A673 (cell line): ENCODE measurements at regions not wholly inside any gene's neighbourhood (a gene's known extent, or its start where the extent isn't known, plus 50 kb on each side); places are given as distances from the start of the nearest gene placed in this dataset.

Source experiments
- BruUV-seq: library from RNA; stranded (reverse); fragments of 400-500 nt; replicated peaks from 2 replicates; lab custom pipeline; 2021; lab: Mats Ljungman, UMichigan
- CTCF ChIA-PET: fragments of 300-600 bp; sonication (Branson Sonifier 250); formaldehyde crosslinking; loops from one replicate; lab custom pipeline; 2022; ENCODE audit warnings: antibody characterized with exemption; lab: Charles Lee
- POLR2A ChIA-PET: fragments of 300-600 bp; sonication (Branson Sonifier 250); formaldehyde crosslinking; loops from one replicate; lab custom pipeline; 2022; ENCODE audit warnings: antibody characterized with exemption; ENCODE audit not compliant: low non-redundant PET; lab: Charles Lee
- DNase-seq: peaks from one replicate; pipeline ENCODE4 v3.0.0-alpha.2; 2015; ENCODE audit warnings: low spot score
- H3K27ac ChIP-seq: fragments of 200-600 bp; sonication (generic); 2 replicates; pipeline ENCODE4 v1.5.1; 2016; ENCODE audit warnings: mixed run types, low read depth, mild to moderate bottlenecking, mixed read lengths, antibody characterized with exemption, low read length; ENCODE audit not compliant: poor library complexity, severe bottlenecking
- H3K27me3 ChIP-seq: fragments of 200-600 bp; sonication (generic); replicated peaks from 2 replicates; pipeline ENCODE4 v1.6.1; 2017; ENCODE audit warnings: mixed run types, low read depth, mild to moderate bottlenecking, mixed read lengths, antibody characterized with exemption, low read length; ENCODE audit not compliant: insufficient read depth, poor library complexity
- H3K36me3 ChIP-seq: fragments of 200-600 bp; sonication (generic); 2 replicates; pipeline ENCODE4 v1.6.1; 2016; ENCODE audit warnings: mixed run types, mild to moderate bottlenecking, mixed read lengths, antibody characterized with exemption, low read length; ENCODE audit not compliant: insufficient read depth, poor library complexity, severe bottlenecking
- H3K4me1 ChIP-seq: fragments of 200-600 bp; sonication (generic); 2 replicates; pipeline ENCODE4 v1.6.1; 2017; ENCODE audit warnings: mixed run types, mild to moderate bottlenecking, mixed read lengths, antibody characterized with exemption, low read length; ENCODE audit not compliant: insufficient read depth, poor library complexity, severe bottlenecking
- H3K4me3 ChIP-seq: fragments of 200-600 bp; sonication (generic); 2 replicates; pipeline ENCODE4 v1.5.1; 2016; ENCODE audit warnings: low read depth, mixed run types, mild to moderate bottlenecking, mixed read lengths, low read length; ENCODE audit not compliant: poor library complexity, severe bottlenecking
- H3K9me3 ChIP-seq: fragments of 200-600 bp; sonication (generic); 2 replicates; pipeline ENCODE4 v1.6.1; 2016; ENCODE audit warnings: mixed run types, low read depth, mild to moderate bottlenecking, mixed read lengths, antibody characterized with exemption, low read length; ENCODE audit not compliant: poor library complexity, severe bottlenecking
- CTCF ChIP-seq: fragments of 300-800, 200-600 bp; sonication (generic); conservative IDR thresholded peaks from 2 replicates; pipeline ENCODE4 v1.5.1; 2017; ENCODE audit warnings: low read depth, mild to moderate bottlenecking, antibody characterized with exemption, low read length, moderate library complexity, mixed read lengths
- EZH2 ChIP-seq: fragments of 200-600 bp; sonication (generic); IDR thresholded peaks from 2 replicates; pipeline ENCODE4 v1.6.1; 2017; ENCODE audit warnings: borderline replicate concordance, low read depth, mild to moderate bottlenecking, mixed read lengths, antibody characterized with exemption, low read length; ENCODE audit not compliant: poor library complexity, severe bottlenecking
- intact Hi-C: fragments of 100-400 bp; cut with micrococcal nuclease; formaldehyde crosslinking; loops from one replicate; pipeline ENCODE4 v1.10.0; 2022; ENCODE audit not compliant: unreplicated experiment

- TF ChIP-seq EZH2 = no peak
- TF ChIP-seq CTCF = no peak
- intact Hi-C loops = no loop called here
- Histone ChIP-seq H3K27ac (no peak overlapping the region), H3K36me3 (no peaks in the 10 kb centered on the region), H3K9me3 (no peaks in the 10 kb centered on the region), H3K27me3 (no peaks in the 10 kb centered on the region), H3K4me3 (no peak overlapping the region), H3K4me1 (peaks cover 15% of the 10 kb centered on the region)
- no peak for DNase-seq
- ChIA-PET POLR2A (no interaction called here), CTCF (no interaction called here)
- no TSS peak for BruUV-seq
These were observed 157.1 kb upstream of the IFNG-AS1 start for GRCh38 chr12:67832155-67832554.

- H3K4me3 ChIP-seq = no peak overlapping the region
- intact Hi-C loops = no loop called here
- H3K36me3 ChIP-seq = no peaks in the 10 kb centered on the region
- CTCF ChIA-PET = no interaction called here
- no peaks in the 10 kb centered on the region for H3K27me3 ChIP-seq
- no peaks in the 10 kb centered on the region for H3K9me3 ChIP-seq
- POLR2A ChIA-PET = no interaction called here
- DNase-seq = no peak
- no peak overlapping the region for H3K27ac ChIP-seq
- TF ChIP-seq CTCF (no peak), EZH2 (no peak)
- no TSS peak for BruUV-seq
- H3K4me1 ChIP-seq = peaks cover 15% of the 10 kb centered on the region
These were observed 155.6 kb upstream of the IFNG-AS1 start for GRCh38 chr12:67833602-67834001.

- Histone ChIP-seq H3K9me3 (no peaks in the 10 kb centered on the region), H3K4me1 (no peaks in the 10 kb centered on the region), H3K27me3 (peaks cover 5% of the 10 kb centered on the region), H3K36me3 (no peaks in the 10 kb centered on the region), H3K4me3 (no peak overlapping the region), H3K27ac (no peak overlapping the region)
- CTCF ChIA-PET = no interaction called here
- DNase-seq = no peak
- BruUV-seq = no TSS peak
- TF ChIP-seq CTCF (no peak), EZH2 (no peak)
- POLR2A ChIA-PET = no interaction called here
- intact Hi-C loops = no loop called here
These were observed 151.4 kb upstream of the IFNG-AS1 start for GRCh38 chr12:67837876-67838275.
